ENCODE measurements at regions not wholly inside any gene's neighbourhood (a gene's known extent, or its start where the extent isn't known, plus 50 kb on each side); places are given as distances from the start of the nearest gene placed in this dataset.

DNA sequence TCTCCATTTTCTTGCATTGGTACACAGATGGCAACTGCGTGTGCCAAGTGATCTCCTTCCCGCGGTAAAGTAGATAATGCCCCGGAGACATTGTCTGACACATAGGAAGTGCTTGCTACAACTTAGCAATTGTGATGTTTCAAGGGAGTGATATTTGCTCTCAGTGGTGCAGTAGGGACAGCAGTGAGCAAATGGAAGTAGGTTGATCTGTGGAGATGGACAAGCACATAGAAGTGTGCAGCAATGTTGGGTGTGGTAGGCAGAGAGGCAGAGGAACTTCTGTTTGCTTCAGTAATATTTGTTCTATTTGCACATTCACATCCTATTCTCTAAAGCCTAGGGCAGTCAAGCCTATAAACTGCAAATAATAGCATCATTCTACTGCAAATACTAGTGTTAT lies 846.7 kb upstream of the PRKX start:
- TF ChIP-seq, protein P1, sequence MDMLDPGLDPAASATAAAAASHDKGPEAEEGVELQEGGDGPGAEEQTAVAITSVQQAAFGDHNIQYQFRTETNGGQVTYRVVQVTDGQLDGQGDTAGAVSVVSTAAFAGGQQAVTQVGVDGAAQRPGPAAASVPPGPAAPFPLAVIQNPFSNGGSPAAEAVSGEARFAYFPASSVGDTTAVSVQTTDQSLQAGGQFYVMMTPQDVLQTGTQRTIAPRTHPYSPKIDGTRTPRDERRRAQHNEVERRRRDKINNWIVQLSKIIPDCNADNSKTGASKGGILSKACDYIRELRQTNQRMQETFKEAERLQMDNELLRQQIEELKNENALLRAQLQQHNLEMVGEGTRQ (IDR thresholded peaks at IDR 0.05) = no peak
- no peak for TF ChIP-seq CTCF (IDR thresholded peaks at IDR 0.05)

Data from A549 (cell line).